ENCODE measurements at regions not wholly inside any gene's neighbourhood (a gene's known extent, or its start where the extent isn't known, plus 50 kb on each side); places are given as distances from the start of the nearest gene placed in this dataset.
A peak's percentile ranks its signal among the peaks of the same experiment; 100 is the strongest.

DNA sequence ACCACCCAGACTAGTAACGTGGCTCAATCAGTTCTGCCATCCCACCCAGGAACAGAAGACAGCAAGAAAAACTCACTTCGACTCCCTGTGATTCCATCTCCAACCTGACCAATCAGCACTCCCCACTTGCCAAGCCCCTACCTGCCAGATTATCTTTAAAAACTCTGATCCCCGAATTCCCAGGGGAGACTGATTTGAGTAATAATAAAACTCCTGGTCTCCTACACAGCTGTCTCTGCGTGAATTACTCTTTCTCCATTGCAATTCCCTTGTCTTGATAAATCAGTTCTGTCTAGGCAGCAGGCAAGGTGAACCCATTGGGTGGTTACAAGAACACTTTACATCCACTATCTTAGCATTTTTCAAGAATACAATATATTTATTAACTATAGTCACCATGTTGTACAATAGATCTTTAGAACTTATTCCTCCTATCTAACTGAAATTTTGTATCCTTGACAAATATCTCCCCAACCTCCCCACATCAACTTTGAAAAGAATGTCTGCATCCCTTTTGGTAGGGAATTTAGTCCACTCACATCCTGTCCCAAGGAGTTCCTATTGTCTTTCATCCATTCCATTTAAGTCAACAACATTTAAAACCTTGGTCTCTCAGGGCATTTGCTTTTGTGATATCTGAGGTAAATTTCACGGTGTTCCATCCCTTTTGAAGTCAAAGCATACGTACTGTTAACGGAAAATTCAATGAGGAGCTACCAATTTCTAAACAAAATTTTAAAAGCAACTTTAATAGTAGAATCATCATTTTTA, 163.7 kb downstream of the MACC1 start:
- Mint-ChIP-seq H3K27me3 (ENCODE audit: low read depth) (no peaks in the 10 kb centered on the region), H3K27ac (peak overlapping the region; percentile 69 to 99 (median 96)), H3K36me3 (ENCODE audit: insufficient read depth in 1 of 3, low read depth in 3 of 3) (peaks cover 19 to 32% (median 31%) of the 10 kb centered on the region in 3 experiments), H3K9me3 (peaks cover 20 to 27% of the 10 kb centered on the region in 2 experiments), H3K4me1 (peaks cover 45 to 65% of the 10 kb centered on the region in 2 experiments), H3K4me3 (peak overlapping the region; percentile 1 to 10; a peak in 2 of 5 replicates)
- Histone ChIP-seq H4K8ac (replicated peaks; ENCODE audit: insufficient read length, low read depth, low read length) (no peak overlapping the region), H2BK120ac (ENCODE audit: low read depth, low read length, poor library complexity, severe bottlenecking) (no peak overlapping the region), H3K9me3 (ENCODE audit: control insufficient read depth, low read depth, low read length) (no peaks in the 10 kb centered on the region), H3K23me2 (ENCODE audit: insufficient read length, low read depth, low read length, poor library complexity, severe bottlenecking) (no peaks in the 10 kb centered on the region), H2AFZ (ENCODE audit: low read length) (no peak overlapping the region), H2BK12ac (ENCODE audit: insufficient read length, low read depth, low read length) (no peak overlapping the region), H2BK20ac (ENCODE audit: low read depth, low read length, poor library complexity, severe bottlenecking) (no peak overlapping the region), H3K79me1 (ENCODE audit: insufficient read depth, low read depth, low read length, poor library complexity, severe bottlenecking) (no peaks in the 10 kb centered on the region), H3K9ac (ENCODE audit: extremely low read depth, insufficient read length, low read length) (no peak overlapping the region), H3T11ph (ENCODE audit: low read length) (no peak overlapping the region), H3K4me1 (ENCODE audit: insufficient read depth, low read length) (peaks cover 3% of the 10 kb centered on the region; the same call in 1 of the 2 replicates), H3K4ac (ENCODE audit: low read depth, low read length) (no peak overlapping the region), H3K27ac (ENCODE audit: insufficient read length, low read depth, low read length) (peak overlapping the region; percentile 86), H4K5ac (ENCODE audit: insufficient read length, low read depth, low read length) (no peak overlapping the region), H3K23ac (ENCODE audit: insufficient read length, low read depth, low read length) (no peak overlapping the region), H4K20me1 (ENCODE audit: control insufficient read depth, insufficient read depth, insufficient read length) (no peaks in the 10 kb centered on the region), H2BK15ac (ENCODE audit: low read depth, low read length) (no peak overlapping the region), H4K91ac (ENCODE audit: insufficient read length, low read depth, low read length) (no peak overlapping the region), H3K27me3 (ENCODE audit: insufficient read depth, low read length) (no peaks in the 10 kb centered on the region), H3K14ac (ENCODE audit: insufficient read depth, low read length) (no peak overlapping the region), H3K56ac (ENCODE audit: insufficient read length, low read depth, low read length) (no peak overlapping the region), H3K4me2 (ENCODE audit: insufficient read depth, insufficient read length, low read length) (peak overlapping the region; percentile 24), H2AK5ac (ENCODE audit: insufficient read length, low read length) (no peak overlapping the region), H3K79me2 (ENCODE audit: insufficient read depth, low read length) (peaks cover 8% of the 10 kb centered on the region; the same call in 1 of the 2 replicates), H2BK5ac (ENCODE audit: insufficient read length, low read length) (no peak overlapping the region), H3K18ac (ENCODE audit: insufficient read length, low read depth, low read length) (no peak overlapping the region)
- WGBS (ENCODE audit: extremely low coverage, insufficient read length, low lambda C conversion rate), result no CpG with 5 or more reads among the region's 7 CpGs
- TF ChIP-seq, protein P1, sequence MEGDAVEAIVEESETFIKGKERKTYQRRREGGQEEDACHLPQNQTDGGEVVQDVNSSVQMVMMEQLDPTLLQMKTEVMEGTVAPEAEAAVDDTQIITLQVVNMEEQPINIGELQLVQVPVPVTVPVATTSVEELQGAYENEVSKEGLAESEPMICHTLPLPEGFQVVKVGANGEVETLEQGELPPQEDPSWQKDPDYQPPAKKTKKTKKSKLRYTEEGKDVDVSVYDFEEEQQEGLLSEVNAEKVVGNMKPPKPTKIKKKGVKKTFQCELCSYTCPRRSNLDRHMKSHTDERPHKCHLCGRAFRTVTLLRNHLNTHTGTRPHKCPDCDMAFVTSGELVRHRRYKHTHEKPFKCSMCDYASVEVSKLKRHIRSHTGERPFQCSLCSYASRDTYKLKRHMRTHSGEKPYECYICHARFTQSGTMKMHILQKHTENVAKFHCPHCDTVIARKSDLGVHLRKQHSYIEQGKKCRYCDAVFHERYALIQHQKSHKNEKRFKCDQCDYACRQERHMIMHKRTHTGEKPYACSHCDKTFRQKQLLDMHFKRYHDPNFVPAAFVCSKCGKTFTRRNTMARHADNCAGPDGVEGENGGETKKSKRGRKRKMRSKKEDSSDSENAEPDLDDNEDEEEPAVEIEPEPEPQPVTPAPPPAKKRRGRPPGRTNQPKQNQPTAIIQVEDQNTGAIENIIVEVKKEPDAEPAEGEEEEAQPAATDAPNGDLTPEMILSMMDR (conservative IDR thresholded peaks at IDR 0.05), result no peak
- DNase-seq, result no peak
